Uterus (tissue), 3 donors: ENCODE measurements at regions not wholly inside any gene's neighbourhood (a gene's known extent, or its start where the extent isn't known, plus 50 kb on each side); places are given as distances from the start of the nearest gene placed in this dataset.

ENCODE experiments used
- DNase-seq, 2 donors: peaks; one replicate each; pipeline ENCODE4 v3.0.0-alpha.2; 2019 to 2020
- H3K27ac ChIP-seq, 2 donors: fragments of 200-600 bp; sonication (generic); 1 replicate in 1 of 2; 2 replicates in 1 of 2; pipeline ENCODE4 v1.5.1; 2016 to 2018
- H3K27me3 ChIP-seq, 2 donors: fragments of 200-600 bp; sonication (generic); one replicate each; pipeline ENCODE4 v1.5.1; 2018 to 2019; ENCODE audit warnings: control low read depth in 1 of 2
- H3K36me3 ChIP-seq, 2 donors: fragments of 200-600 bp; sonication (generic); one replicate each; pipeline ENCODE4 v1.5.1; 2019; ENCODE audit warnings: control low read depth in 1 of 2
- H3K4me1 ChIP-seq, 2 donors: fragments of 200-600 bp; sonication (generic); one replicate each; pipeline ENCODE4 v1.5.1; 2018 to 2019; ENCODE audit warnings: control low read depth in 1 of 2
- H3K4me3 ChIP-seq, 2 donors: fragments of 200-600 bp; sonication (generic); 1 replicate in 1 of 2; 2 replicates in 1 of 2; pipeline ENCODE4 v1.5.1; 2018 to 2019; ENCODE audit warnings: mild to moderate bottlenecking in 1 of 2
- H3K9me3 ChIP-seq, 2 donors: fragments of 200-600 bp; sonication (generic); one replicate each; pipeline ENCODE4 v1.5.1; 2019; ENCODE audit warnings: control low read depth in 1 of 2
- POLR2A ChIP-seq, 2 donors: fragments of 450-650 bp; IDR thresholded peaks; one replicate each; pipeline ENCODE4 v1.6.1; 2016; ENCODE audit warnings: antibody characterized with exemption in 2 of 2, mild to moderate bottlenecking in 1 of 2, moderate library complexity in 1 of 2
- intact Hi-C: fragments of 100-400 bp; cut with DNase I; formaldehyde crosslinking; loops from one replicate; pipeline ENCODE4 v1.15.1; 2023; ENCODE audit warnings: low total_unique reads
- TF ChIP-seq, protein P1 (sequence below), 4 experiments: fragments of 200-600 bp in 2 of 4; fragments of 450-650 bp in 2 of 4; sonication (generic) in 2 of 4; IDR thresholded peaks; one replicate each; pipeline ENCODE4 v1.5.1; 2016 to 2019; ENCODE audit warnings: antibody characterized with exemption in 4 of 4, mild to moderate bottlenecking in 2 of 4, moderate library complexity in 1 of 4
- donor health status: DM: yes; HTN: yes; CAD: no.

DNA sequence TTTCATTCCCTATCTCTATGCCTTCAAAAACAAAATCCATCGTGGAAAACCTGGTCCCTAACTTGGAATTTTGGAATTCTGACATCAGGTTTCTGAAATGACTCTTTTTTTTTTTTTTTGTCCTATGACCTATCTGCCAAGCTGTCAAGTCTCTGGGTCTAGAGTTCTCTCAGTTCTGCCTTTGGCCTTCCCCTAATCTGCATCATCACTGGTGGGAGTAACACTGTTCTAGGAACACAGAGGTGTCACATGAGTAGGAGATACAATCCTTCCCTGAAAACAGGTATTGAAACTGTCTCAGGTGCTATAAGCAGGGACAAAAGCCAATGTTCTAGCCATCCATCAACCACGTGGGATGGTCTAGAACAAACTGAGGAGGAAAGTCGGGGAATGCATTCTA lies 142.0 kb upstream of the ATP1B1 start:
- Histone ChIP-seq H3K27ac (no peak overlapping the region), H3K36me3 (no peaks in the 10 kb centered on the region), H3K4me1 (no peaks in the 10 kb centered on the region), H3K9me3 (no peaks in the 10 kb centered on the region), H3K27me3 (no peaks in the 10 kb centered on the region), H3K4me3 (no peak overlapping the region)
- TF ChIP-seq, protein P1, sequence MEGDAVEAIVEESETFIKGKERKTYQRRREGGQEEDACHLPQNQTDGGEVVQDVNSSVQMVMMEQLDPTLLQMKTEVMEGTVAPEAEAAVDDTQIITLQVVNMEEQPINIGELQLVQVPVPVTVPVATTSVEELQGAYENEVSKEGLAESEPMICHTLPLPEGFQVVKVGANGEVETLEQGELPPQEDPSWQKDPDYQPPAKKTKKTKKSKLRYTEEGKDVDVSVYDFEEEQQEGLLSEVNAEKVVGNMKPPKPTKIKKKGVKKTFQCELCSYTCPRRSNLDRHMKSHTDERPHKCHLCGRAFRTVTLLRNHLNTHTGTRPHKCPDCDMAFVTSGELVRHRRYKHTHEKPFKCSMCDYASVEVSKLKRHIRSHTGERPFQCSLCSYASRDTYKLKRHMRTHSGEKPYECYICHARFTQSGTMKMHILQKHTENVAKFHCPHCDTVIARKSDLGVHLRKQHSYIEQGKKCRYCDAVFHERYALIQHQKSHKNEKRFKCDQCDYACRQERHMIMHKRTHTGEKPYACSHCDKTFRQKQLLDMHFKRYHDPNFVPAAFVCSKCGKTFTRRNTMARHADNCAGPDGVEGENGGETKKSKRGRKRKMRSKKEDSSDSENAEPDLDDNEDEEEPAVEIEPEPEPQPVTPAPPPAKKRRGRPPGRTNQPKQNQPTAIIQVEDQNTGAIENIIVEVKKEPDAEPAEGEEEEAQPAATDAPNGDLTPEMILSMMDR (IDR thresholded peaks at IDR 0.05), result no peak
- TF ChIP-seq POLR2A (IDR thresholded peaks at IDR 0.05), result no peak
- intact Hi-C loops, result no loop called here
- DNase-seq, result no peak

DNA sequence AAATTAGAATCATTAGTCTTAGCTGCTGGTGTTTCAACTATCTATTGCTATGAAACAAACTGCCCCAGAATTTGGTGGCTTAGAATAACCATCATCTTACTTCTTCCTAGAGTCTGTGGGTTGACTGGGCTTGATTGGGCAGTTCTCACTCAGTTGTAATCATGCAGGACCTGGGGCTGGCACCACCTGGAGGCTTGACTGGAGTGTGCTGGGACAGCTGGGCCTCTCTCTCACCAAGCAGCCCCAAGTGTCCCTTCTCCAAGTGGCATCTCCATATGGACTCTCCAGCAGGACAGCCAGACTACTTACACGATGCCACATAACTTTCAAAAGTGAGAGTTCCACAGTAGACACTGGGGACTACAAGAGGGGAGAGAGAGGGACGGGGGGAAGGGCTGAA lies 140.3 kb upstream of the ATP1B1 start:
- Histone ChIP-seq H3K27ac (no peak overlapping the region), H3K9me3 (no peaks in the 10 kb centered on the region), H3K4me1 (no peaks in the 10 kb centered on the region)

DNA sequence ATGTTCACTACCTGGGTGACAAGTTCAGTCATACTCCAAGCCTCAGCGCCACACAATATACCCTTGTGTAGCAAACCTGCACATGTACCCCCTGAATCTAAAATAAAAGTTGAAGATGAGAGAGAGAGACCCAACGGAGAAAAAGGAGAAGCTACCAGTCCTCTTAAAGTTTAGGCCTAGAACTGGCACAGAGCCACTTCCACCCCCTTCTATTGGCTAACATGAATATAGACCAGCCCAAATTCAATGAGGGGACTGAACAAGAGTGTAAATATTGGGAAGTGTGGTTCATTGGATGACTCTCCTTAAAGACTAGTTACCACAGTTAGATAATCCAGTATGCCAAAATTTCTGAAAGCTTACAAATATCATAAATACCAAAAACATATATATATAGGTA lies 139.9 kb upstream of the ATP1B1 start:
- H3K9me3 ChIP-seq, result no peaks in the 10 kb centered on the region
- H3K4me3 ChIP-seq, result no peak overlapping the region
- TF ChIP-seq, protein P1 (IDR thresholded peaks at IDR 0.05), result no peak
- no peak for TF ChIP-seq POLR2A (IDR thresholded peaks at IDR 0.05)
- H3K4me1 ChIP-seq, result no peaks in the 10 kb centered on the region
- H3K36me3 ChIP-seq, result no peaks in the 10 kb centered on the region
- H3K27ac ChIP-seq, result no peak overlapping the region
- H3K27me3 ChIP-seq, result no peaks in the 10 kb centered on the region
- intact Hi-C loops, result no loop called here
- DNase-seq, result no peak

More for the DNA sequence above, 140.3 kb upstream of the ATP1B1 start:
- intact Hi-C loops, result no loop called here
- TF ChIP-seq, protein P1 (IDR thresholded peaks at IDR 0.05), result no peak
- no peak for TF ChIP-seq POLR2A (IDR thresholded peaks at IDR 0.05)
- H3K27me3 ChIP-seq, result no peaks in the 10 kb centered on the region
- no peak for DNase-seq
- no peak overlapping the region for H3K4me3 ChIP-seq
- no peaks in the 10 kb centered on the region for H3K36me3 ChIP-seq

DNA sequence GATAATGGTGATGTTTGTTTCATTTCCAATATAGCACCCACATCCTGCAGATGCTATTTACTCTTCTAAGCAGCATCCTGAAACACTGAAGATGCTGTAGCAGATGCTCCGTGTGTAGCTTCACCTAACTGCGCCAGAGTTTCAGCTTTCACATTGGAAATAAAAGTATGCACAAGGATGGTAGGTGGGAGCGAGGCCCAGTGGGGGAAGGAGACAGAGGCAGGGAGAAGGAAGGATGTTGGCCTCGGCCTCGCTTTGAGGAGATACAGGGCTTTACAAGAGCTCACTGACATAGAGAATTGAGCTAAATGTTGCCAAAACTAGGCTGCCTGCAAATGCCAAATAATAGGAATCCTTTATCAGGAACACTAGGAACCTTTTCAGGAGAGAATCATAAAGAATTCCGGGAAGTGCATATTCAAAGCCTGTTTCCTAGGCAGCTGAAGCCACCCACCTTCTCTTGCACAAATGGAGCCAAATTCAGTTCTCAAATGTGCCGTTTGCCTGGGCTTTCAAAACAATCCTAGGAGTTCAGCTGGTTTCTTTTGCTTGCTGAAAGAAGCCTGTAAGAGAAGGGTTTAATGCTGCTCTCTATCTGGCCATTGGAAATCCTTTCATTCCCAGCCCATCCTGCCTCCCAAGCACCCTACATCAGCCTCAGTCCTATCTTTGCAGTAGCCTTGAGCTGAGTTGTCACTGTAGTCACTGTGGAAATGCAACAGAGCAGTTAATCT lies 135.4 kb upstream of the ATP1B1 start:
- DNase-seq, result no peak

DNA sequence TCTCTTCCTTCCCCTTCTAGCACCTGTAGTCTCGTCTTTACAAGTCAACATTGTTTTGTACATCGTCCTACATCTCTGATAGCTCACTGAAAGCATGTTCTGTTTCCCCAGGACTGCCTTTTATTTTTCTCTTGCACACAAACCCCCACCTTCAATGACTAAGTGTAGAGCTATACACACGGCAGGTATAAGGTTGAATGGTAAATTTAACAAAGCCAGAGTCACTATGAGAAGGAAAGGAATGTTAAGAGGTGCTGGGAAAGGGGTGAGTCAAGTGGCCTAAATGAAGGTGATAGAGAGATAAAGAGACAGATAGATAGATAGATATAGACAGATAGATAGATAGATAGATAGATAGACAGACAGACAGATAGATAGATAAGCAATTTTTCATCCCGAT lies 134.3 kb upstream of the ATP1B1 start:
- Histone ChIP-seq H3K4me3 (no peak overlapping the region), H3K27me3 (no peaks in the 10 kb centered on the region), H3K4me1 (no peaks in the 10 kb centered on the region), H3K27ac (no peak overlapping the region), H3K36me3 (no peaks in the 10 kb centered on the region), H3K9me3 (no peaks in the 10 kb centered on the region)
- TF ChIP-seq, protein P1 (IDR thresholded peaks at IDR 0.05), result no peak
- TF ChIP-seq POLR2A (IDR thresholded peaks at IDR 0.05), result no peak
- intact Hi-C loops, result no loop called here
- DNase-seq, result no peak

More for the DNA sequence above, 135.4 kb upstream of the ATP1B1 start:
- intact Hi-C loops, result no loop called here
- Histone ChIP-seq H3K36me3 (no peaks in the 10 kb centered on the region), H3K27me3 (no peaks in the 10 kb centered on the region), H3K4me1 (no peaks in the 10 kb centered on the region), H3K4me3 (no peak overlapping the region), H3K9me3 (no peaks in the 10 kb centered on the region), H3K27ac (no peak overlapping the region)
- TF ChIP-seq, protein P1 (IDR thresholded peaks at IDR 0.05), result no peak
- TF ChIP-seq POLR2A (IDR thresholded peaks at IDR 0.05), result no peak
